MCF 10A (cell line): ENCODE measurements at regions not wholly inside any gene's neighbourhood (a gene's known extent, or its start where the extent isn't known, plus 50 kb on each side); places are given as distances from the start of the nearest gene placed in this dataset.
"Not testable (repeated sequence)": the region's sequence is repeated elsewhere in the genome, so short reads cannot be mapped to it uniquely, and the experiment has no call there.

Source experiments
- BruUV-seq: library from RNA; stranded (reverse); fragments of 400-500 nt; replicated peaks from 2 replicates; lab custom pipeline; 2021; lab: Mats Ljungman, UMichigan
- CTCF ChIA-PET: fragments of 300-600 bp; sonication (Branson Sonifier 250); formaldehyde crosslinking; extraction: SDS; loops from one replicate; lab custom pipeline; 2021; ENCODE audit warnings: antibody characterized with exemption, inconsistent platforms; lab: Yijun Ruan, JAX
- POLR2A ChIA-PET: fragments of 300-600, 350-650 bp; sonication (Branson Sonifier 250); formaldehyde crosslinking; extraction: SDS; loops from one replicate; lab custom pipeline; 2020; ENCODE audit warnings: antibody characterized with exemption, inconsistent platforms; lab: Yijun Ruan, JAX
- DNase-seq: peaks from one replicate; pipeline ENCODE4 v3.0.0-alpha.2; 2018; ENCODE audit not compliant: unreplicated experiment
- H3K27ac Mint-ChIP-seq: one replicate; pipeline ENCODE4 v1.8.0; 2022; ENCODE audit warnings: mild to moderate bottlenecking, low read depth, mixed read lengths; ENCODE audit not compliant: unreplicated experiment
- H3K27me3 Mint-ChIP-seq: one replicate; pipeline ENCODE4 v1.8.0; 2022; ENCODE audit warnings: mixed read lengths; ENCODE audit not compliant: insufficient read depth, unreplicated experiment
- H3K36me3 Mint-ChIP-seq: one replicate; pipeline ENCODE4 v1.8.0; 2022; ENCODE audit warnings: mild to moderate bottlenecking, moderate library complexity, mixed read lengths; ENCODE audit not compliant: insufficient read depth, unreplicated experiment
- H3K4me1 Mint-ChIP-seq: one replicate; pipeline ENCODE4 v1.8.0; 2022; ENCODE audit warnings: mixed read lengths; ENCODE audit not compliant: insufficient read depth, unreplicated experiment
- H3K4me3 Mint-ChIP-seq: one replicate; pipeline ENCODE4 v1.8.0; 2022; ENCODE audit warnings: mild to moderate bottlenecking, moderate library complexity, mixed read lengths; ENCODE audit not compliant: unreplicated experiment
- H3K9me3 Mint-ChIP-seq: one replicate; pipeline ENCODE4 v1.8.0; 2022; ENCODE audit warnings: mixed read lengths; ENCODE audit not compliant: unreplicated experiment
- CTCF ChIP-seq: fragments of 200-600 bp; IDR thresholded peaks from one replicate; pipeline ENCODE4 v1.8.0; 2022; ENCODE audit warnings: antibody characterized with exemption, mild to moderate bottlenecking; ENCODE audit not compliant: unreplicated experiment
- intact Hi-C: fragments of 100-400 bp; cut with micrococcal nuclease; formaldehyde crosslinking; loops from 2 replicates; pipeline ENCODE4 v1.14.1; 2022

- TF ChIP-seq CTCF: no peak
- Mint-ChIP-seq H3K36me3 (peaks cover 7% of the 10 kb centered on the region), H3K4me1 (peaks cover 17% of the 10 kb centered on the region), H3K9me3 (no peaks in the 10 kb centered on the region), H3K4me3 (no peak overlapping the region), H3K27me3 (peaks cover 20% of the 10 kb centered on the region), H3K27ac (no peak overlapping the region)
- ChIA-PET POLR2A (interaction anchor here (0.7 kb wide), 1 partner anchor 1152 kb away, joined by 3 read pairs; the partner anchor contains the start of gene RCN2), CTCF (no interaction called here)
- intact Hi-C loops: no loop called here
- BruUV-seq: no TSS peak
- DNase-seq: no peak
Observed at GRCh38 chr15:75779504-75779903, 63.7 kb upstream of the UBE2Q2 start.

GRCh38 chr15:75776871-75777610, 64.4 kb upstream of the CSPG4 start:
- H3K27me3 Mint-ChIP-seq, H3K36me3 Mint-ChIP-seq, H3K4me3 Mint-ChIP-seq, H3K9me3 Mint-ChIP-seq, intact Hi-C loops, BruUV-seq: not testable (repeated sequence)
- Mint-ChIP-seq H3K27ac (peak overlapping the region; percentile 15), H3K4me1 (peaks cover 17% of the 10 kb centered on the region)
- ChIA-PET POLR2A (interaction anchor here (0.7 kb wide), 1 partner anchor 19 kb away, joined by 3 read pairs; no protein-coding TSS in a partner anchor), CTCF (interaction anchor here (0.6 kb wide), 2 partner anchors 55 to 149 kb away, joined by 3 read pairs; no protein-coding TSS in a partner anchor)
- DNase-seq: peak; percentile 20

GRCh38 chr15:75776065-75776423, 63.4 kb upstream of the CSPG4 start:
- ChIA-PET CTCF (no interaction called here), POLR2A (no interaction called here)
- Mint-ChIP-seq H3K36me3 (no peaks in the 10 kb centered on the region), H3K9me3 (no peaks in the 10 kb centered on the region), H3K4me3 (no peak overlapping the region), H3K27ac (peak overlapping the region; percentile 46), H3K4me1 (peaks cover 17% of the 10 kb centered on the region), H3K27me3 (no peaks in the 10 kb centered on the region)
- no peak for TF ChIP-seq CTCF
- DNase-seq: peak; percentile 5
- BruUV-seq: no TSS peak
- intact Hi-C loops: no loop called here

- CTCF ChIA-PET: no interaction called here
- POLR2A ChIA-PET: no interaction called here
- no TSS peak for BruUV-seq
- Mint-ChIP-seq H3K4me1 (peaks cover 17% of the 10 kb centered on the region), H3K9me3 (no peaks in the 10 kb centered on the region), H3K27me3 (no peaks in the 10 kb centered on the region), H3K36me3 (no peaks in the 10 kb centered on the region), H3K27ac (peak overlapping the region; percentile 46), H3K4me3 (no peak overlapping the region)
- no peak for TF ChIP-seq CTCF
- peak; percentile 30 for DNase-seq
- intact Hi-C loops: no loop called here
Observed at GRCh38 chr15:75775296-75776064, 62.8 kb upstream of the CSPG4 start.

GRCh38 chr15:75773974-75774373, 61.3 kb upstream of the CSPG4 start:
- CTCF ChIA-PET, H3K36me3 Mint-ChIP-seq, POLR2A ChIA-PET, H3K27me3 Mint-ChIP-seq, H3K4me3 Mint-ChIP-seq, intact Hi-C loops, DNase-seq, H3K27ac Mint-ChIP-seq, BruUV-seq, H3K9me3 Mint-ChIP-seq: not testable (repeated sequence)
- peaks cover 17% of the 10 kb centered on the region for H3K4me1 Mint-ChIP-seq

GRCh38 chr15:75771054-75771453, 58.4 kb upstream of the CSPG4 start:
- H3K9me3 Mint-ChIP-seq, H3K36me3 Mint-ChIP-seq, BruUV-seq, H3K27ac Mint-ChIP-seq, DNase-seq, H3K27me3 Mint-ChIP-seq, H3K4me3 Mint-ChIP-seq, H3K4me1 Mint-ChIP-seq, CTCF ChIA-PET, intact Hi-C loops: not testable (repeated sequence)
- POLR2A ChIA-PET: interaction anchor here (1.3 kb wide), 1 partner anchor 13 kb away, joined by 4 read pairs; no protein-coding TSS in a partner anchor
